ENCODE measurements at regions not wholly inside any gene's neighbourhood (a gene's known extent, or its start where the extent isn't known, plus 50 kb on each side); places are given as distances from the start of the nearest gene placed in this dataset.

DNA sequence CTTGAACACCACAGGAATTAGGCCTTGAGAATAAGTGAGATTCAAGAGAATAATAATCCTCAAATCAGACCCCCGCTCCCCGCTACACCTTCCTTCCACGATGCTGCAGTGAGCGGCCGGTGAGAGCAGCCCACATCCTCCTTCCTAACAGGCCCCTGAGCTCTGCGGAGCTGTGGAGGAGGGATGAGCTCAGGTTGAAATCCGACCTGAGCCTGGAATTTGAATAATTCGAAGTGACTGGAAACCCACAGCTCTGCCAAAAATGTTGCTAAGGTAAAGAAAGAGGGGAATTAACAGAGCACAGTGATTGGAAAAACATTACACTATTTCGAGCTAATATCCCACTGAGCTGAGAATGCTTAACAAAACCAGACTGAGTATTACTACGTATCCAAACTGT, 90.0 kb downstream of the URB2 start:
- H3K9ac ChIP-seq (ENCODE audit: control insufficient read depth, extremely low read depth, insufficient read depth, low read length) = no peak overlapping the region
- no peaks in the 10 kb centered on the region for H3K4me1 ChIP-seq (ENCODE audit: control insufficient read depth, extremely low read depth, insufficient read depth, low read length)
- no peaks in the 10 kb centered on the region for H3K36me3 ChIP-seq (ENCODE audit: control insufficient read depth in 2 of 2, extremely low read depth in 1 of 2, insufficient read depth in 2 of 2, low read length in 2 of 2)
- no peaks in the 10 kb centered on the region for H3K27me3 ChIP-seq (ENCODE audit: control insufficient read depth, extremely low read depth, insufficient read depth, low read length)
- TF ChIP-seq, protein P1, sequence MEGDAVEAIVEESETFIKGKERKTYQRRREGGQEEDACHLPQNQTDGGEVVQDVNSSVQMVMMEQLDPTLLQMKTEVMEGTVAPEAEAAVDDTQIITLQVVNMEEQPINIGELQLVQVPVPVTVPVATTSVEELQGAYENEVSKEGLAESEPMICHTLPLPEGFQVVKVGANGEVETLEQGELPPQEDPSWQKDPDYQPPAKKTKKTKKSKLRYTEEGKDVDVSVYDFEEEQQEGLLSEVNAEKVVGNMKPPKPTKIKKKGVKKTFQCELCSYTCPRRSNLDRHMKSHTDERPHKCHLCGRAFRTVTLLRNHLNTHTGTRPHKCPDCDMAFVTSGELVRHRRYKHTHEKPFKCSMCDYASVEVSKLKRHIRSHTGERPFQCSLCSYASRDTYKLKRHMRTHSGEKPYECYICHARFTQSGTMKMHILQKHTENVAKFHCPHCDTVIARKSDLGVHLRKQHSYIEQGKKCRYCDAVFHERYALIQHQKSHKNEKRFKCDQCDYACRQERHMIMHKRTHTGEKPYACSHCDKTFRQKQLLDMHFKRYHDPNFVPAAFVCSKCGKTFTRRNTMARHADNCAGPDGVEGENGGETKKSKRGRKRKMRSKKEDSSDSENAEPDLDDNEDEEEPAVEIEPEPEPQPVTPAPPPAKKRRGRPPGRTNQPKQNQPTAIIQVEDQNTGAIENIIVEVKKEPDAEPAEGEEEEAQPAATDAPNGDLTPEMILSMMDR (optimal IDR thresholded peaks at IDR 0.05 in 1 of 3, IDR thresholded peaks at IDR 0.05 in 1 of 3, conservative IDR thresholded peaks at IDR 0.05 in 1 of 3; ENCODE audit: extremely low read depth in 1 of 3, insufficient read depth in 2 of 3, low read length in 3 of 3) = no peak
- TF ChIP-seq EZH2 (IDR thresholded peaks at IDR 0.05; ENCODE audit: low read length) = no peak
- dilution Hi-C loops (cut with MboI; ENCODE audit: extremely low pct_ligation_motif_present, low sequenced_read_pairs) = no loop called here
- no peak overlapping the region for H3K27ac ChIP-seq (ENCODE audit: control insufficient read depth, insufficient read depth, low read length)
- H3K9me3 ChIP-seq (ENCODE audit: control insufficient read depth, low read depth, low read length) = no peaks in the 10 kb centered on the region
- H4K20me1 ChIP-seq (ENCODE audit: control insufficient read depth, extremely low read depth, insufficient read depth, low read length) = no peaks in the 10 kb centered on the region
- no peaks in the 10 kb centered on the region for H3K79me2 ChIP-seq (ENCODE audit: control insufficient read depth, insufficient read depth, low read length)
- no peak overlapping the region for H3K4me2 ChIP-seq (ENCODE audit: control insufficient read depth, extremely low read depth, insufficient read depth, low read depth, low read length)
- FAIRE-seq (no peak), DNase-seq (ENCODE audit: low read depth, low spot score) (no peak)
- no peaks in the 10 kb centered on the region for H3K9me1 ChIP-seq (ENCODE audit: control insufficient read depth, extremely low read depth, insufficient read depth, low read length)
- no peak overlapping the region for H3K4me3 ChIP-seq (ENCODE audit: control insufficient read depth in 2 of 3, extremely low read depth in 1 of 3, insufficient read depth in 2 of 3, low read depth in 1 of 3, low read length in 3 of 3)
- H2AFZ ChIP-seq (ENCODE audit: control insufficient read depth, low read length) = no peak overlapping the region

DNA sequence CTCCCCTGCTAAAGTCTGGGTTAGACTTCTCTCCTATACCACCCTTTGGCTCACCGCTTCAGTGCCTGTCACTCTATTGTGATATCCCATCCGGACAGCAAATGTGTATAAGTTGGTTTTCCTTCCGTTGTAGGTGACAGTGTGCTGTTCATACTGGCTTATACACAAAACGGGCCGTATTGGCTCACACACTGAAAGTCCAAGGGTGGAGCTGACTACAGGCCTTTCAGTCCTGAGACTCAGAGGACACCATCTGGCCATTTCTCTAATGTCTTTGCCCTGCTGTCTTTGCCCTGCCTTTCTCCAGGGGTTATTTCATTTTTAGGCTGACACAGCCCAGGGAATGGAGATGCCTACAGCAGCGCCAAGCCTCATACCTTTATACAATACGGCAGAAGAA, 90.7 kb downstream of the URB2 start:
- dilution Hi-C loops (cut with MboI; ENCODE audit: extremely low pct_ligation_motif_present, low sequenced_read_pairs) = no loop called here

More for the DNA sequence above, 90.7 kb downstream of the URB2 start:
- H3K79me2 ChIP-seq (ENCODE audit: control insufficient read depth, insufficient read depth, low read length) = no peaks in the 10 kb centered on the region
- H2AFZ ChIP-seq (ENCODE audit: control insufficient read depth, low read length) = no peak overlapping the region
- H3K9ac ChIP-seq (ENCODE audit: control insufficient read depth, extremely low read depth, insufficient read depth, low read length) = no peak overlapping the region
- no peaks in the 10 kb centered on the region for H3K27me3 ChIP-seq (ENCODE audit: control insufficient read depth, extremely low read depth, insufficient read depth, low read length)
- H3K9me1 ChIP-seq (ENCODE audit: control insufficient read depth, extremely low read depth, insufficient read depth, low read length) = no peaks in the 10 kb centered on the region
- TF ChIP-seq, protein P1 (optimal IDR thresholded peaks at IDR 0.05 in 1 of 3, IDR thresholded peaks at IDR 0.05 in 1 of 3, conservative IDR thresholded peaks at IDR 0.05 in 1 of 3; ENCODE audit: extremely low read depth in 1 of 3, insufficient read depth in 2 of 3, low read length in 3 of 3) = no peak
- no peak overlapping the region for H3K4me2 ChIP-seq (ENCODE audit: control insufficient read depth, extremely low read depth, insufficient read depth, low read depth, low read length)
- H3K27ac ChIP-seq (ENCODE audit: control insufficient read depth, insufficient read depth, low read length) = no peak overlapping the region
- H3K4me3 ChIP-seq (ENCODE audit: control insufficient read depth in 2 of 3, extremely low read depth in 1 of 3, insufficient read depth in 2 of 3, low read depth in 1 of 3, low read length in 3 of 3) = no peak overlapping the region
- H3K4me1 ChIP-seq (ENCODE audit: control insufficient read depth, extremely low read depth, insufficient read depth, low read length) = no peaks in the 10 kb centered on the region
- no peaks in the 10 kb centered on the region for H4K20me1 ChIP-seq (ENCODE audit: control insufficient read depth, extremely low read depth, insufficient read depth, low read length)
- no peaks in the 10 kb centered on the region for H3K36me3 ChIP-seq (ENCODE audit: control insufficient read depth in 2 of 2, extremely low read depth in 1 of 2, insufficient read depth in 2 of 2, low read length in 2 of 2)
- no peak for DNase-seq (ENCODE audit: low read depth, low spot score)
- no peaks in the 10 kb centered on the region for H3K9me3 ChIP-seq (ENCODE audit: control insufficient read depth, low read depth, low read length)
- no peak for FAIRE-seq

All from keratinocyte (primary cell).